ENCODE measurements at regions not wholly inside any gene's neighbourhood (a gene's known extent, or its start where the extent isn't known, plus 50 kb on each side); places are given as distances from the start of the nearest gene placed in this dataset.
A peak's percentile ranks its signal among the peaks of the same experiment; 100 is the strongest.

GRCh38 chr9:13717322-13718054 is 438.0 kb upstream of the MPDZ start:
- no peak for DNase-seq (ENCODE audit: low spot score in 2 of 2)
- peak overlapping the region; percentile 62 to 78 for H3K27ac ChIP-seq
- no peaks in the 10 kb centered on the region for H3K36me3 ChIP-seq
- peak overlapping the region in 1 of 3 donors; percentile 1 for H3K4me3 ChIP-seq
- no peaks in the 10 kb centered on the region for H3K27me3 ChIP-seq
- H3K9me3 ChIP-seq, result no peaks in the 10 kb centered on the region
- intact Hi-C loops (cut with DNase I; ENCODE audit: low total_unique reads), result no loop called here
- TF ChIP-seq, protein P1, sequence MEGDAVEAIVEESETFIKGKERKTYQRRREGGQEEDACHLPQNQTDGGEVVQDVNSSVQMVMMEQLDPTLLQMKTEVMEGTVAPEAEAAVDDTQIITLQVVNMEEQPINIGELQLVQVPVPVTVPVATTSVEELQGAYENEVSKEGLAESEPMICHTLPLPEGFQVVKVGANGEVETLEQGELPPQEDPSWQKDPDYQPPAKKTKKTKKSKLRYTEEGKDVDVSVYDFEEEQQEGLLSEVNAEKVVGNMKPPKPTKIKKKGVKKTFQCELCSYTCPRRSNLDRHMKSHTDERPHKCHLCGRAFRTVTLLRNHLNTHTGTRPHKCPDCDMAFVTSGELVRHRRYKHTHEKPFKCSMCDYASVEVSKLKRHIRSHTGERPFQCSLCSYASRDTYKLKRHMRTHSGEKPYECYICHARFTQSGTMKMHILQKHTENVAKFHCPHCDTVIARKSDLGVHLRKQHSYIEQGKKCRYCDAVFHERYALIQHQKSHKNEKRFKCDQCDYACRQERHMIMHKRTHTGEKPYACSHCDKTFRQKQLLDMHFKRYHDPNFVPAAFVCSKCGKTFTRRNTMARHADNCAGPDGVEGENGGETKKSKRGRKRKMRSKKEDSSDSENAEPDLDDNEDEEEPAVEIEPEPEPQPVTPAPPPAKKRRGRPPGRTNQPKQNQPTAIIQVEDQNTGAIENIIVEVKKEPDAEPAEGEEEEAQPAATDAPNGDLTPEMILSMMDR (IDR thresholded peaks at IDR 0.05), result no peak
- no peak for TF ChIP-seq POLR2AphosphoS5 (IDR thresholded peaks at IDR 0.05)
- TF ChIP-seq POLR2A (IDR thresholded peaks at IDR 0.05), result no peak
- peaks cover 4 to 18% of the 10 kb centered on the region in 2 donors for H3K4me1 ChIP-seq

- Histone ChIP-seq H3K9me3 (no peaks in the 10 kb centered on the region), H3K4me1 (peaks cover 4 to 18% of the 10 kb centered on the region in 2 donors), H3K4me3 (no peak overlapping the region), H3K27me3 (no peaks in the 10 kb centered on the region), H3K36me3 (no peaks in the 10 kb centered on the region), H3K27ac (peak overlapping the region; percentile 62 to 78)
- no peak for DNase-seq (ENCODE audit: low spot score in 2 of 2)
- intact Hi-C loops (cut with DNase I; ENCODE audit: low total_unique reads), result no loop called here
- TF ChIP-seq, protein P1 (IDR thresholded peaks at IDR 0.05), result no peak
- no peak for TF ChIP-seq POLR2AphosphoS5 (IDR thresholded peaks at IDR 0.05)
These were observed 437.3 kb upstream of the MPDZ start for GRCh38 chr9:13716601-13717321.

DNA sequence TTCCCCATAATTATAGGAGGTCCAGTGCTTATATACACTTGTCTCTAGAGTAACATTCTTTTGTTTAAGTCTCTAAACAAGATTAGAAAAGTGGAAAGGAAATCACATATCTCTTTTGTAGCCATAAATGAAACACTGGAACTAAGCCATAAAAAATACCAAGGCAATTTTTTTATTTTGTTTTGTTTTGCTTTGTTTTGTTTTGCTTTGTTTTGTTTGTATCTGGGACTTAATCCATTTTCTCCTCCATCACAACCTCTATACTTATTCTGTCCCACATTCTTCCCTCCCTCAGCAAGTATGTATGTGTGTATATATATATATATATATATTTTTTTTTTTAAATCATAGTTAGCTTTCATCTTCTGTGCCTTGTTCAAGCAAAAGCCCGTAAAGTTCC is 436.6 kb upstream of the MPDZ start:
- Histone ChIP-seq H3K27ac (peak overlapping the region; percentile 62 to 78), H3K27me3 (no peaks in the 10 kb centered on the region)
- TF ChIP-seq, protein P1 (IDR thresholded peaks at IDR 0.05), result no peak
- TF ChIP-seq POLR2AphosphoS5 (IDR thresholded peaks at IDR 0.05) (no peak), POLR2A (IDR thresholded peaks at IDR 0.05) (no peak)

GRCh38 chr9:13715430-13715829 is 435.9 kb upstream of the MPDZ start:
- no peaks in the 10 kb centered on the region for H3K36me3 ChIP-seq
- intact Hi-C loops (cut with DNase I; ENCODE audit: low total_unique reads), result no loop called here
- H3K4me1 ChIP-seq, result peaks cover 4 to 18% of the 10 kb centered on the region in 2 donors
- no peak for TF ChIP-seq POLR2A (IDR thresholded peaks at IDR 0.05)
- TF ChIP-seq POLR2AphosphoS5 (IDR thresholded peaks at IDR 0.05), result no peak
- TF ChIP-seq, protein P1 (IDR thresholded peaks at IDR 0.05), result no peak
- H3K27me3 ChIP-seq, result no peaks in the 10 kb centered on the region
- no peak overlapping the region for H3K4me3 ChIP-seq
- DNase-seq (ENCODE audit: low spot score in 2 of 2), result no peak
- peak overlapping the region in 1 of 2 donors; percentile 62 for H3K27ac ChIP-seq
- H3K9me3 ChIP-seq, result no peaks in the 10 kb centered on the region

More for the DNA sequence above, 436.6 kb upstream of the MPDZ start:
- peaks cover 4 to 18% of the 10 kb centered on the region in 2 donors for H3K4me1 ChIP-seq
- H3K9me3 ChIP-seq, result no peaks in the 10 kb centered on the region
- H3K36me3 ChIP-seq, result no peaks in the 10 kb centered on the region
- no peak for DNase-seq (ENCODE audit: low spot score in 2 of 2)
- intact Hi-C loops (cut with DNase I; ENCODE audit: low total_unique reads), result no loop called here
- H3K4me3 ChIP-seq, result no peak overlapping the region
